Loucy (cell line): ENCODE measurements at regions not wholly inside any gene's neighbourhood (a gene's known extent, or its start where the extent isn't known, plus 50 kb on each side); places are given as distances from the start of the nearest gene placed in this dataset.

ENCODE experiments used
- CTCF ChIP-seq: fragments of 200-600 bp; sonication (generic); conservative IDR thresholded peaks from 2 replicates; pipeline ENCODE4 v1.5.1; 2014; ENCODE audit warnings: mild to moderate bottlenecking, antibody characterized with exemption, low read length
- EZH2phosphoT487 ChIP-seq: fragments of 200-600 bp; IDR thresholded peaks from 2 replicates; pipeline ENCODE4 v1.6.1; 2018; ENCODE audit warnings: antibody characterized with exemption, mild to moderate bottlenecking, moderate library complexity, borderline replicate concordance

GRCh38 chr4:181319629-181320028, 923.6 kb upstream of the TENM3 start:
- TF ChIP-seq CTCF = no peak
- TF ChIP-seq EZH2phosphoT487 = no peak
